ENCODE measurements at regions not wholly inside any gene's neighbourhood (a gene's known extent, or its start where the extent isn't known, plus 50 kb on each side); places are given as distances from the start of the nearest gene placed in this dataset.

GRCh38 chr3:135896613-135897012 lies 68.9 kb upstream of the PPP2R3A start:
- TF ChIP-seq CTCF (IDR thresholded peaks at IDR 0.05) (no peak), POLR2A (IDR thresholded peaks at IDR 0.05) (no peak)
